ENCODE measurements at regions not wholly inside any gene's neighbourhood (a gene's known extent, or its start where the extent isn't known, plus 50 kb on each side); places are given as distances from the start of the nearest gene placed in this dataset.

- TF ChIP-seq CTCF (IDR thresholded peaks at IDR 0.05; ENCODE audit: low read depth, low read length, poor library complexity, severe bottlenecking) (no peak), EZH2phosphoT487 (IDR thresholded peaks at IDR 0.05; ENCODE audit: borderline replicate concordance, low read length) (no peak)
These were observed 250.8 kb upstream of the CTAGE1 start for GRCh38 chr18:22668496-22668895.

Measured in DOHH2 (cell line).